Glutamatergic neuron (in vitro differentiated cells): ENCODE measurements at regions not wholly inside any gene's neighbourhood (a gene's known extent, or its start where the extent isn't known, plus 50 kb on each side); places are given as distances from the start of the nearest gene placed in this dataset.
A peak's percentile ranks its signal among the peaks of the same experiment; 100 is the strongest.
"Not testable (repeated sequence)": the region's sequence is repeated elsewhere in the genome, so short reads cannot be mapped to it uniquely, and the experiment has no call there.

Source experiments
- DNase-seq: peaks from one replicate; pipeline ENCODE4 v3.0.0; 2022
- H3K27ac Mint-ChIP-seq: one replicate; pipeline ENCODE4 v1.8.0; 2020; ENCODE audit warnings: mild to moderate bottlenecking, mixed read lengths, inconsistent platforms; ENCODE audit not compliant: unreplicated experiment
- H3K27me3 Mint-ChIP-seq: one replicate; pipeline ENCODE4 v1.8.0; 2020; ENCODE audit warnings: mild to moderate bottlenecking, moderate library complexity, mixed read lengths, inconsistent platforms; ENCODE audit not compliant: unreplicated experiment
- H3K36me3 Mint-ChIP-seq: one replicate; pipeline ENCODE4 v1.8.0; 2020; ENCODE audit warnings: mild to moderate bottlenecking, mixed read lengths, inconsistent platforms; ENCODE audit not compliant: unreplicated experiment
- H3K4me1 Mint-ChIP-seq: one replicate; pipeline ENCODE4 v1.8.0; 2020; ENCODE audit warnings: mild to moderate bottlenecking, low read depth, mixed read lengths, inconsistent platforms; ENCODE audit not compliant: unreplicated experiment
- H3K4me3 Mint-ChIP-seq: one replicate; pipeline ENCODE4 v1.8.0; 2020; ENCODE audit warnings: mild to moderate bottlenecking, mixed read lengths, inconsistent platforms; ENCODE audit not compliant: unreplicated experiment
- H3K9me3 Mint-ChIP-seq: one replicate; pipeline ENCODE4 v1.8.0; 2020; ENCODE audit warnings: mild to moderate bottlenecking, moderate library complexity, mixed read lengths, inconsistent platforms; ENCODE audit not compliant: unreplicated experiment
- TF ChIP-seq, protein P1 (sequence below): fragments of 200-600 bp; sonication (generic); IDR thresholded peaks from one replicate; pipeline ENCODE4 v1.5.0; 2021; ENCODE audit not compliant: partially characterized antibody, unreplicated experiment

DNA sequence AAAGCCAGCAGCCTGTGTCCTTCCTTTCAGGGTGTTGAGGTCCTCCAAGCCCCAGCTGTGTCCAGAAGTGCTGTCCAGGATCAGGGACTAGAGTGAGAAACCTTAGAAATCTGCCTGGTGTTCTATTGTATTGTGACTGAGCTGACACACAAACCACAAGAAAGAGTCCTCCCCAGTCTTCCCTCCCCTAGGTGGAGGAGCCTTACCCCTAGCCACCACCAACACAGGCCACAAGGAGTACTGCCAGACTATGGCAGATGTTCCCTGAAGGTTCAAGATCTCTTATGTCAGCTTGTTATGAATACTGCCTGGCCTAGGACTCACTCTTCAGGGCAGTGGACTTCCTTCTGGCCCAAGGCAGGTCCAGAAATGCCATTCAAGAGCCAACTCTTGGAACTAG lies 514.1 kb upstream of the PITX2 start:
- no peak for DNase-seq
- no peak overlapping the region for H3K27ac Mint-ChIP-seq
- TF ChIP-seq, protein P1, sequence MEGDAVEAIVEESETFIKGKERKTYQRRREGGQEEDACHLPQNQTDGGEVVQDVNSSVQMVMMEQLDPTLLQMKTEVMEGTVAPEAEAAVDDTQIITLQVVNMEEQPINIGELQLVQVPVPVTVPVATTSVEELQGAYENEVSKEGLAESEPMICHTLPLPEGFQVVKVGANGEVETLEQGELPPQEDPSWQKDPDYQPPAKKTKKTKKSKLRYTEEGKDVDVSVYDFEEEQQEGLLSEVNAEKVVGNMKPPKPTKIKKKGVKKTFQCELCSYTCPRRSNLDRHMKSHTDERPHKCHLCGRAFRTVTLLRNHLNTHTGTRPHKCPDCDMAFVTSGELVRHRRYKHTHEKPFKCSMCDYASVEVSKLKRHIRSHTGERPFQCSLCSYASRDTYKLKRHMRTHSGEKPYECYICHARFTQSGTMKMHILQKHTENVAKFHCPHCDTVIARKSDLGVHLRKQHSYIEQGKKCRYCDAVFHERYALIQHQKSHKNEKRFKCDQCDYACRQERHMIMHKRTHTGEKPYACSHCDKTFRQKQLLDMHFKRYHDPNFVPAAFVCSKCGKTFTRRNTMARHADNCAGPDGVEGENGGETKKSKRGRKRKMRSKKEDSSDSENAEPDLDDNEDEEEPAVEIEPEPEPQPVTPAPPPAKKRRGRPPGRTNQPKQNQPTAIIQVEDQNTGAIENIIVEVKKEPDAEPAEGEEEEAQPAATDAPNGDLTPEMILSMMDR: no peak
- H3K27me3 Mint-ChIP-seq: peaks cover 2% of the 10 kb centered on the region
- no peaks in the 10 kb centered on the region for H3K4me1 Mint-ChIP-seq
- no peaks in the 10 kb centered on the region for H3K9me3 Mint-ChIP-seq
- no peak overlapping the region for H3K4me3 Mint-ChIP-seq
- no peaks in the 10 kb centered on the region for H3K36me3 Mint-ChIP-seq

DNA sequence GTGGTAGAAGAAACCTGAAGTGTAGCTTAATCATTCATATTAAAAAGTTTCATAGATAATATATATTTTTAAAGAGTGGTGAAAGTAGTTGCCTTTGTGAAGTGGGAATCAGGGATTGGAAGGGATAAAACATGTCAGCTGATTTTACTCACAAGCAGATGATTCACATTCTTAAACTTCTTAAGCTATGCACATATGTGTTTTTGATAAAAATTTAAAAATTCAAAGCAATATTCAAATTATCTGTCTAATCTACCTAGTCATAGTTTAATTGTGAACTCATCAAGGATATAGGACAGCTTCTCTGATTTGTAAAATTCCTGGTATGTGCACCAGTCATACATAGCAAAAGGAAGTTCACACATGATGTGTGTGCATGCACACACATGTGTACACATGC lies 520.6 kb upstream of the PITX2 start:
- Mint-ChIP-seq H3K9me3 (no peaks in the 10 kb centered on the region), H3K36me3 (no peaks in the 10 kb centered on the region), H3K4me1 (no peaks in the 10 kb centered on the region), H3K27me3 (no peaks in the 10 kb centered on the region), H3K4me3 (no peak overlapping the region), H3K27ac (no peak overlapping the region)
- no peak for DNase-seq
- TF ChIP-seq, protein P1: no peak

DNA sequence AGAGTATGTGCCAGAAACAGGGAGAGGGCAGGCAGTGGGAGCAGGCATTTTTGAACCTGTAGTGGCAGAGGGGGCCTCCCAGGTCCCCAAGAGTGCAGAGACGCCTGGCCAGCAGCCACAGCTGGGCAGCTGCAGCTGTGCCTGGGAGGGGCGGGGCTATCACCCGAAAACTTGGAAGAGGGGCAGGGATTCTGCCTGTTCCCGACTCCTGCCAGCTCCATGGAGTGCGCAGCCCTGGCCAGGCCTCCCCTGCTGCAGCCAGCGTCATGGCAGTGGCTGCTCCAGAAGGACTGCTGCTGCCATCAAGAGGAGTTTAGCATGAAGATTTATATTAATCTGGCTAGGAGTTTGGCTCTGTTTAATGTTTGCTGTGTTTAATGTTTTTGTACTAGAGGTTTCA lies 532.1 kb upstream of the PITX2 start:
- TF ChIP-seq, protein P1: no peak
- Mint-ChIP-seq H3K4me3 (no peak overlapping the region), H3K27me3 (no peaks in the 10 kb centered on the region), H3K4me1 (no peaks in the 10 kb centered on the region), H3K9me3 (peaks cover 4% of the 10 kb centered on the region), H3K36me3 (peaks cover 15% of the 10 kb centered on the region), H3K27ac (no peak overlapping the region)
- DNase-seq: no peak

DNA sequence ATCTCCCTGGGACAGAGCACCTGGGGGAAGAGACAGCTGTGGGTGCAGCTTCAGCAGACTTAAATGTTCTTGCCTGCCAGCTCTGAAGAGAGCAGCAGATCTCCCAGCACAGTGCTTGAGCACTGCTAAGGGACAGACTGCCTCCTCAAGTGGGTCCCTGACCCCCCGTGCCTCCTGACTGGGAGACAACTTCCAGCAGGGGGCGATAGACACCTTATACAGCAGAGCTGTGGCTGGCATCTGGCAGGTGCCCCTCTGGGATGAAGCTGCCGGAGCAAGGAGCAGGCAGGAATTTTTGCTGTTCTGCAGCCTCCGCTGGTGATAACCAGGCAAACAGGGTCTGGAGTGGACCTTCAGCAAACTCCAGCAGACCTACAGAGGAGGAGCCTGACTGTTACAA lies 541.7 kb upstream of the PITX2 start:
- not testable (repeated sequence) for H3K27me3 Mint-ChIP-seq, H3K4me3 Mint-ChIP-seq, H3K27ac Mint-ChIP-seq, H3K36me3 Mint-ChIP-seq, H3K4me1 Mint-ChIP-seq
- peaks cover 11% of the 10 kb centered on the region for H3K9me3 Mint-ChIP-seq
- DNase-seq: peak; percentile 43
- TF ChIP-seq, protein P1: peak; percentile 42

DNA sequence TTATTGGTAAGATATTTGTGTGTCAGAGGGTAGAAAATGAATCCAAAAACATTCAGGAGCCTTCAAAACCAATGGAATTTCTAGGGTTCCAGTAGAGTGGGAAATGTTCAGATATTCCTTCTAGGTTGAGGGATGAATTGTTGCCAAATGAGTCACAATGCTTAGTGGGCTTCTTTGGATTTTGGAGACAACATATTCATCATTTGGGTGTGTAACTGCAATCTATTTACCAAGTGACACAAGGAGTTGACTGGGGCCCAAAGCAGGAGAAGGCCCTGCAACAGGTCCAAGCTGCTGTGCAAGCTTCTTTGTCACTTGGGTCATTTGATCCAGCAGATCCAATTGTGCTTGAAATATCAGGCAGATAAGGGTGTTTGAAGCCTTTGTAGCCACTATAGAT lies 551.5 kb upstream of the PITX2 start:
- DNase-seq: no peak
- Mint-ChIP-seq H3K4me3 (no peak overlapping the region), H3K27me3 (no peaks in the 10 kb centered on the region), H3K27ac (no peak overlapping the region), H3K36me3 (no peaks in the 10 kb centered on the region), H3K4me1 (no peaks in the 10 kb centered on the region), H3K9me3 (no peaks in the 10 kb centered on the region)
- TF ChIP-seq, protein P1: no peak
